ENCODE measurements at regions not wholly inside any gene's neighbourhood (a gene's known extent, or its start where the extent isn't known, plus 50 kb on each side); places are given as distances from the start of the nearest gene placed in this dataset.
"Not testable (repeated sequence)": the region's sequence is repeated elsewhere in the genome, so short reads cannot be mapped to it uniquely, and the experiment has no call there.

DNA sequence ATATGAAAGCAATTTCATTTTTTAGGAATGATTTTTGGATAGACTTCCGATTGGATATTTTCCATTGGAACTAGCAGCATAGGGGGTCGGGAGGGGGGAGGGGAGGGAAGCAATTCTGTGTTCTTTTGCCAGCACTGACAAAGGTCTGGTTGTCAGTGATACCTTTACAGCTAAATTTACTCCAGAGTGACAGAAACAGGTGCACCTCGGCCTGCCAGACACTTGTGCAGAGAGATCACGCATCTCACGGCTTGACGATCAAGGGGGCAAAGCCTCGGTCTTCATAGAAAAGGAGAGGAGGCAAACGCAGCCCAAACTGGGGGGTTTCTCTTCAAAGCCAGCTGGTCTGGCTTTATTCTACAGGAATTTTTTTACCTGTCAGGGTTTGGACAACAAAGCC, 339.0 kb downstream of the TYW1 start:
- TF ChIP-seq, protein P1, sequence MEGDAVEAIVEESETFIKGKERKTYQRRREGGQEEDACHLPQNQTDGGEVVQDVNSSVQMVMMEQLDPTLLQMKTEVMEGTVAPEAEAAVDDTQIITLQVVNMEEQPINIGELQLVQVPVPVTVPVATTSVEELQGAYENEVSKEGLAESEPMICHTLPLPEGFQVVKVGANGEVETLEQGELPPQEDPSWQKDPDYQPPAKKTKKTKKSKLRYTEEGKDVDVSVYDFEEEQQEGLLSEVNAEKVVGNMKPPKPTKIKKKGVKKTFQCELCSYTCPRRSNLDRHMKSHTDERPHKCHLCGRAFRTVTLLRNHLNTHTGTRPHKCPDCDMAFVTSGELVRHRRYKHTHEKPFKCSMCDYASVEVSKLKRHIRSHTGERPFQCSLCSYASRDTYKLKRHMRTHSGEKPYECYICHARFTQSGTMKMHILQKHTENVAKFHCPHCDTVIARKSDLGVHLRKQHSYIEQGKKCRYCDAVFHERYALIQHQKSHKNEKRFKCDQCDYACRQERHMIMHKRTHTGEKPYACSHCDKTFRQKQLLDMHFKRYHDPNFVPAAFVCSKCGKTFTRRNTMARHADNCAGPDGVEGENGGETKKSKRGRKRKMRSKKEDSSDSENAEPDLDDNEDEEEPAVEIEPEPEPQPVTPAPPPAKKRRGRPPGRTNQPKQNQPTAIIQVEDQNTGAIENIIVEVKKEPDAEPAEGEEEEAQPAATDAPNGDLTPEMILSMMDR (IDR thresholded peaks at IDR 0.05) = not testable (repeated sequence)
- TF ChIP-seq POLR2A, POLR2AphosphoS5, EP300 (IDR thresholded peaks at IDR 0.05): not testable (repeated sequence)

Measured in gastroesophageal sphincter (tissue), 3 donors.